HG02642 (cell line): ENCODE measurements at regions not wholly inside any gene's neighbourhood (a gene's known extent, or its start where the extent isn't known, plus 50 kb on each side); places are given as distances from the start of the nearest gene placed in this dataset.
"Not testable (repeated sequence)": the region's sequence is repeated elsewhere in the genome, so short reads cannot be mapped to it uniquely, and the experiment has no call there.

Experiments
- ATAC-seq: cut with Tn5 transposase; IDR thresholded peaks from one replicate; pipeline ENCODE4 v1.9.1; 2021; ENCODE audit warnings: mild to moderate bottlenecking; ENCODE audit not compliant: unreplicated experiment, poor library complexity

DNA sequence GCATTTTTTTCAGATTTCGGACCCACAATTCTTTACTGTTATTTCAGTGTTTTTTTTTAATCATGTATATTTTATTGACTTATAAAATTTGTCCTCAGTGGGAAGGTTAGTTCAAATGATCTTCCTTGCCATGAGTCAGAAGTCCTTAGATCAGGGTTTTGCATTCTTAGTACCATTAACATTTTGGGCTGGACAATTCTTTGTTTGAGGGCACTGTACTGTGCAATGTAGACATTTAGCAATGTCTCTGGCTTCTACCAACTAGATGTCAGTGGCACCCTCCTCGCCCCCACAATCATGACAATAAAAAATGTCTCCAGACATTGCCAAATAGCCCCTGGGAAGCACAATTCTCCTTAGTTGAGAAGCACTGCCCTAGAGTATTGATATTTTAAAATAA is 176.6 kb downstream of the VEGFC start:
- no peak for ATAC-seq

GRCh38 chr4:176618138-176618537 is 174.6 kb downstream of the VEGFC start:
- ATAC-seq: no peak

DNA sequence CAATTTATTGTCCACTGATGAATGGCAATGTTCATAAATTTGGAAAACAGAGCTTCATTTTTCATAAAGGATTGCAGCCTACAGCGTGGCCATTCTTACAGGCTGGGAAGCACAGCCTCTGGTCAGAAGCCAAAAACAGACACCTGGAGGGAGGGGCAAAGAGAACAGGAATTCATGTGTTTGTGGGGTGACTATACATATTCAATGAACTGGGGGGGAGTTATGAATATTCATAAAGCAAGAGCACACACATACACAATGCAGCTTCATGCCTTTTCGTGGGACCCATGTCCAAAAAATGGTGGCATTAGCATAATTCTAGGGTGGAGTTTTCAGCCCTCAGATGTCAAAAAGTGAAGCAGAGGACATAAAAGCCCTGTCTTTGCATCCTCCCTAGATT is 173.3 kb downstream of the VEGFC start:
- ATAC-seq: no peak

DNA sequence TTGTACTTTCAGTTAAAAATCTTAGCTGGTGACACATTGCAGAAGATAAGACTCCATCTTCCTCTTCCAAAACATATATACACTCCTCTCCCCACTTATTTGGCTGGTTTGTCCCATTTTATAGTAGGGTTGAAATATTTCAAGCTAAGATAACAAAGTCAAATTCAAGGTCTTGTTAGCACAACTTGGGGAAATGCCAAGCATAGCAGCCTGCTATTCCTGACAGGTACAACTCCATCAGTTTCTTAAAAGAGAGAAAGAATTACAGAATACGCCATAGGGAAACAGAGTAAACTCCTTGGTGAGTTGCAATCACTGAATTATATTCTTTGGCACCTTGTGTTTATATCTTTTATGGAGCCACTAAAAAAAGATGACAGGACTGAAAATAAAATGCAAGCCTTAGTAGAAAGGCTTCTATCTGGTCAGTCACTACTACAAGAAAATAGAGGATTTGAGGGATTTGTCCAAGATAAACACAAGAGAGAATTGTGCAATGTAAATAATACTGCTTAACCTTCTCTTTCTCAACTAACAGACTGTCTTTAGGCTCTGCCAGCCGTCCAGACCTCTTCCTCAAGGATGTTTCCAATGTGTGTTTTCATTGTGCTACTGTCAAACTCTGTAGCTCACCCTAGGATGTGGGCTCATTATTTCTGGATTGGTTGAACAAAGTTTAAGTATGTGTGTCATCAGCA is 170.3 kb downstream of the VEGFC start:
- no peak for ATAC-seq

DNA sequence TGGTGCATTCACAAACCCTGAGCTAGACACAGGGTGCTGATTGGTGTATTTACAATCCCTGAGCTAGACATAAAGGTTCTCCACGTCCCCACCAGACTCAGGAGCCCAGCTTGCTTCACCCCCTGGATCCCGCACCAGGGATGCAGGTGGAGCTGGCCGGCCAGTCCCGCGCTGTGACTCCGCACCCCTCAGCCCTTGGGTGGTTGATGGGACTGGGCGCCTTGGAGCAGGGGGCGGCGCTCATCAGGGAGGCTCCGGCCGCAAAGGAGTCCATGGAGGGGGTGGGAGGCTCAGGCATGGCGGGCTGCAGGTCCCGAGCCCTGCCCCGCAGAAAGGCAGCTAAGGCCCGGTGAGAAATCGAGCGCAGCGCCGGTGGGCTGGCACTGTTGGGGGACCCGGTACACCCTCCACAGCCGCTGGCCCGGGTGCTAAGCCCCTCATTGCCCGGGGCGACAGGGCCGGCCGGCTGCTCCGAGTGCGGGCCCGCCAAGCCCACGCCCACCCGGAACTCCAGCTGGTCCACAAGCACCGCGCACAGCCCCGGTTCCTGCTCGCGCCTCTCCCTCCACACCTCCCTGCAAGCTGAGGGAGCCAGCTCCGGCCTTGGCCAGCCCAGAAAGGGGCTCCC is 167.6 kb downstream of the VEGFC start:
- ATAC-seq: not testable (repeated sequence)

DNA sequence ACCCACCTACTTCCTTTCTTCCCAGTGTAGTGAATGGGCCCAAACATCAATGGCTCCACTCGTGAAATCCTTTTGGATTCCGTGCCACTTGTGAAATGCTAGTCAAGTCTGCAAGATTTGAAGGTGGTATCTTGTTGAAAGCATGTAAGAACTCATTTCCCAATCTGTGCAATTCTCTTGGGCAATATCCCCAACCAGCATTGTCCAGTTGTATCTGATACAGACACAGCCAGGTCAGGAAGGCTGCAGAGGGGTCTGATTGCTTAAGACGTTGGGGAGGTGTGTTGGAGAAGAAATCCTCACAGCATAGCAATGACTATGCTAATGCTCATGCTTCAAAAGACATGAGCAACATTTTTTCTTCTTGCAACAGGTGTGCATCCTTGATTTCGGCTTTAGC is 164.8 kb downstream of the VEGFC start:
- ATAC-seq: no peak

- no peak for ATAC-seq
Observed at GRCh38 chr4:176631611-176632010, 161.1 kb downstream of the VEGFC start.
